Activated CD4-positive, alpha-beta memory T cell treated with anti-CD3 and anti-CD28 coated beads, Interleukin-2, amount 10 ng/mL, durations not matched to agents 7 days and 5 days (primary cell): ENCODE measurements at regions not wholly inside any gene's neighbourhood (a gene's known extent, or its start where the extent isn't known, plus 50 kb on each side); places are given as distances from the start of the nearest gene placed in this dataset.

Experiments
- CTCF ChIA-PET: fragments of 350-600 bp; sonication (Branson Sonifier 250); formaldehyde crosslinking; loops from one replicate; lab custom pipeline; 2021; ENCODE audit warnings: antibody characterized with exemption, inconsistent platforms; lab: Charles Lee
- POLR2A ChIA-PET: fragments of 350-600 bp; sonication (Branson Sonifier 250); formaldehyde crosslinking; loops from one replicate; lab custom pipeline; 2021; ENCODE audit warnings: antibody characterized with exemption; lab: Charles Lee
- DNase-seq: peaks from one replicate; pipeline ENCODE4 v3.0.0-alpha.2; 2020
- H3K27ac Mint-ChIP-seq: one replicate; pipeline ENCODE4 v1.8.0; 2021; ENCODE audit warnings: mild to moderate bottlenecking, mixed read lengths
- H3K27me3 Mint-ChIP-seq: one replicate; pipeline ENCODE4 v1.8.0; 2021; ENCODE audit warnings: mixed read lengths
- H3K36me3 Mint-ChIP-seq: one replicate; pipeline ENCODE4 v1.8.0; 2021; ENCODE audit warnings: low read depth, mixed read lengths
- H3K4me1 Mint-ChIP-seq: one replicate; pipeline ENCODE4 v1.8.0; 2021; ENCODE audit warnings: mixed read lengths
- H3K4me3 Mint-ChIP-seq: one replicate; pipeline ENCODE4 v1.8.0; 2021; ENCODE audit warnings: mild to moderate bottlenecking, mixed read lengths
- H3K9me3 Mint-ChIP-seq: one replicate; pipeline ENCODE4 v1.8.0; 2021; ENCODE audit warnings: mixed read lengths

- no peaks in the 10 kb centered on the region for H3K4me1 Mint-ChIP-seq
- POLR2A ChIA-PET, result no interaction called here
- CTCF ChIA-PET, result no interaction called here
- no peak overlapping the region for H3K4me3 Mint-ChIP-seq
- no peak overlapping the region for H3K27ac Mint-ChIP-seq
- no peak for DNase-seq
- no peaks in the 10 kb centered on the region for H3K36me3 Mint-ChIP-seq
- H3K9me3 Mint-ChIP-seq, result no peaks in the 10 kb centered on the region
- peaks cover 6% of the 10 kb centered on the region for H3K27me3 Mint-ChIP-seq
These were observed 152.4 kb upstream of the TMCC3 start for GRCh38 chr12:94802796-94803195.

- no peak for DNase-seq
- Mint-ChIP-seq H3K9me3 (no peaks in the 10 kb centered on the region), H3K27me3 (peaks cover 4% of the 10 kb centered on the region), H3K4me3 (no peak overlapping the region), H3K27ac (no peak overlapping the region), H3K36me3 (no peaks in the 10 kb centered on the region), H3K4me1 (no peaks in the 10 kb centered on the region)
- ChIA-PET POLR2A (no interaction called here), CTCF (no interaction called here)
These were observed 151.4 kb upstream of the TMCC3 start for GRCh38 chr12:94801745-94802144.

DNA sequence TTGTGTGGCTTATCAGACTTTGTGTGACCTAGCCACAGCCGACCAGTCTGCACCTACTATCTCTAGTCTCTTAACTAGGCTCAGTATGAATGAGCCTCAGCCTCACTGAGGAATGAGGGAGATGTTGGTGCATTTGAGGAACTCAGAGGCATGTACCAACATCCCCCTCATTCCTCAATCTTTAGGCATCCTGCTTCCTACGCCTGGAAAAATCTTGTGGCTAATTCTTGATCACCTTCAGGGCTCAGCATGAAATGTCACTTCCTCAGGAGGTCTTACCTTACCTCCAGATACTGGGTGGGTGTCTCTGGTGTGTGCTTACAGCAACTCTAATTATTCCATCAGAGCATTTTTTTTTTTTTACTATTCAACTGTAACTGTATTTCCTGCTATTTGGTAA lies 148.8 kb upstream of the TMCC3 start:
- H3K4me1 Mint-ChIP-seq, result no peaks in the 10 kb centered on the region
- H3K27ac Mint-ChIP-seq, result no peak overlapping the region
- no peak overlapping the region for H3K4me3 Mint-ChIP-seq
- ChIA-PET CTCF (no interaction called here), POLR2A (no interaction called here)
- peaks cover 4% of the 10 kb centered on the region for H3K27me3 Mint-ChIP-seq
- DNase-seq, result no peak
- no peaks in the 10 kb centered on the region for H3K36me3 Mint-ChIP-seq
- no peaks in the 10 kb centered on the region for H3K9me3 Mint-ChIP-seq

- H3K36me3 Mint-ChIP-seq, result no peaks in the 10 kb centered on the region
- H3K4me1 Mint-ChIP-seq, result no peaks in the 10 kb centered on the region
- ChIA-PET CTCF (no interaction called here), POLR2A (no interaction called here)
- no peaks in the 10 kb centered on the region for H3K9me3 Mint-ChIP-seq
- peaks cover 4% of the 10 kb centered on the region for H3K27me3 Mint-ChIP-seq
- H3K4me3 Mint-ChIP-seq, result no peak overlapping the region
- no peak for DNase-seq
- H3K27ac Mint-ChIP-seq, result no peak overlapping the region
These were observed 147.8 kb upstream of the TMCC3 start for GRCh38 chr12:94798113-94798512.

- H3K4me1 Mint-ChIP-seq, result no peaks in the 10 kb centered on the region
- no peak overlapping the region for H3K4me3 Mint-ChIP-seq
- no peaks in the 10 kb centered on the region for H3K9me3 Mint-ChIP-seq
- H3K27me3 Mint-ChIP-seq, result peaks cover 3% of the 10 kb centered on the region
- H3K36me3 Mint-ChIP-seq, result no peaks in the 10 kb centered on the region
- no peak overlapping the region for H3K27ac Mint-ChIP-seq
- CTCF ChIA-PET, result no interaction called here
- POLR2A ChIA-PET, result no interaction called here
- no peak for DNase-seq
These were observed 145.2 kb upstream of the TMCC3 start for GRCh38 chr12:94795520-94795919.

DNA sequence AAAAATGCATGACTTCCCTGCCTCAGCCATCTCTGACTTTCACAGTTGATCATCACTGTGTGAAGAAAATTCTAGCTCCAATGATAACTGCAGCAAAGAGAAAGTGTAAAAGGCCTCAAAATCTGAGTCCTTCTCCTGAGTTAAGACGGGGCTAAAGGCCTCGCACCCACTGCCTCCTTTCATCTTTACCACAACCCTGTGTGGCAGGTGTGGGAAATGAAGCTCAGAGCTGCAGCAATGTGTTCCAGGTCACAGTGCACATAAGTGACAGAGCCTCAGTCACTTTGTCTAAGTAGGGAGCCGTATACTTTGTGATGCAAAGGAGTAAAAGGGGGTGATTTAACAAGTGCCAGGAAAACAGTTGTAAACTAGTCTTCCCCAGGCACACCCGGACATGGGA lies 144.7 kb upstream of the TMCC3 start:
- Mint-ChIP-seq H3K4me3 (no peak overlapping the region), H3K27ac (no peak overlapping the region), H3K9me3 (no peaks in the 10 kb centered on the region), H3K27me3 (peaks cover 3% of the 10 kb centered on the region), H3K36me3 (no peaks in the 10 kb centered on the region), H3K4me1 (no peaks in the 10 kb centered on the region)
- POLR2A ChIA-PET, result no interaction called here
- CTCF ChIA-PET, result no interaction called here
- DNase-seq, result no peak

DNA sequence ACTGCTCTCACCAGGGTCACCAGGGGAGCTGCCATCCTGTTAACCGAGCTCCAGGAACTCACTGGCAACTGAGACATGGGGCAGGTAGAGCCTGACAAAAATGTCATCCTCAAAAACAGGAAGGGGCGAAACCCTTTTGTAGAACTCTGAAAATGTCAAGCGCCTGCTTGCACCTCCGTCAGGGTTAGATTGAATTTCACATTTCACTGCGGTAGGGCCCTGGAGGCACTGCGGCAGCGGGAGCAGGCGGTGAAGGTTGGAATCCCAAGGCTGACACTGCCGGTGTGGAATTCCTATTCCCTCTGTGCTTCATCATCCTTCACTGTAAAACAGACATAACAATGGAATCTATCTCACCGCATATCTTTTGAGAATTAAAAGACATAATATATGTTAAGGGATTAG lies 142.8 kb upstream of the TMCC3 start:
- DNase-seq, result no peak
- ChIA-PET CTCF (no interaction called here), POLR2A (no interaction called here)
- Mint-ChIP-seq H3K9me3 (no peaks in the 10 kb centered on the region), H3K27me3 (no peaks in the 10 kb centered on the region), H3K4me3 (no peak overlapping the region), H3K4me1 (no peaks in the 10 kb centered on the region), H3K27ac (no peak overlapping the region), H3K36me3 (no peaks in the 10 kb centered on the region)

DNA sequence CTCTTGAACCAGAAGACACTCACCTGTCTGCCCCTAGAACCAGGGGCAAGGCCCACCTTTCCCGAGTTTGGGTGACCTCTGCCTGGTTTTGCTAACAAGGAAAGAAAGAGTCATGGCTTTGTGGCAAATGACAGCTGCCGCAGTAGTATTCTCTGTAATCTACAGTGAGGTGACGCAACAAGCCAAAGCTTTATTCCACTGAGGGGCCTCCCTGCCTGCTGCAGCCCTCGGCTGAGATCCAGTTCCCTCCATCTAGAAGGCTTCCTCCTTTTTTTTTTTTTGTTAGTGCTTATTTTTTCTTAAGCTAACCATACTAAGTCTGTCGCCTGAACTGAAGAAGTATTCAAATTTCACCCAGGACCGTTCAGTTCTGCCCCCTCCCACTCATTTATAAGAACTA lies 142.3 kb upstream of the TMCC3 start:
- Mint-ChIP-seq H3K27me3 (no peaks in the 10 kb centered on the region), H3K4me1 (no peaks in the 10 kb centered on the region), H3K4me3 (no peak overlapping the region), H3K36me3 (no peaks in the 10 kb centered on the region), H3K27ac (no peak overlapping the region), H3K9me3 (no peaks in the 10 kb centered on the region)
- DNase-seq, result no peak
- ChIA-PET CTCF (no interaction called here), POLR2A (no interaction called here)

- Mint-ChIP-seq H3K27ac (no peak overlapping the region), H3K27me3 (no peaks in the 10 kb centered on the region), H3K4me1 (no peaks in the 10 kb centered on the region), H3K4me3 (no peak overlapping the region), H3K9me3 (no peaks in the 10 kb centered on the region), H3K36me3 (no peaks in the 10 kb centered on the region)
- ChIA-PET CTCF (no interaction called here), POLR2A (no interaction called here)
- DNase-seq, result no peak
These were observed 141.6 kb upstream of the TMCC3 start for GRCh38 chr12:94791933-94792332.

- Mint-ChIP-seq H3K9me3 (no peaks in the 10 kb centered on the region), H3K4me3 (no peak overlapping the region), H3K36me3 (no peaks in the 10 kb centered on the region), H3K27me3 (peaks cover 1% of the 10 kb centered on the region), H3K4me1 (no peaks in the 10 kb centered on the region), H3K27ac (no peak overlapping the region)
- no peak for DNase-seq
- CTCF ChIA-PET, result no interaction called here
- POLR2A ChIA-PET, result no interaction called here
These were observed 140.5 kb upstream of the TMCC3 start for GRCh38 chr12:94790825-94791224.

- H3K4me1 Mint-ChIP-seq, result no peaks in the 10 kb centered on the region
- peaks cover 1% of the 10 kb centered on the region for H3K27me3 Mint-ChIP-seq
- ChIA-PET CTCF (no interaction called here), POLR2A (no interaction called here)
- DNase-seq, result no peak
- no peaks in the 10 kb centered on the region for H3K36me3 Mint-ChIP-seq
- H3K4me3 Mint-ChIP-seq, result no peak overlapping the region
- no peaks in the 10 kb centered on the region for H3K9me3 Mint-ChIP-seq
- no peak overlapping the region for H3K27ac Mint-ChIP-seq
These were observed 140.0 kb upstream of the TMCC3 start for GRCh38 chr12:94790370-94790769.

DNA sequence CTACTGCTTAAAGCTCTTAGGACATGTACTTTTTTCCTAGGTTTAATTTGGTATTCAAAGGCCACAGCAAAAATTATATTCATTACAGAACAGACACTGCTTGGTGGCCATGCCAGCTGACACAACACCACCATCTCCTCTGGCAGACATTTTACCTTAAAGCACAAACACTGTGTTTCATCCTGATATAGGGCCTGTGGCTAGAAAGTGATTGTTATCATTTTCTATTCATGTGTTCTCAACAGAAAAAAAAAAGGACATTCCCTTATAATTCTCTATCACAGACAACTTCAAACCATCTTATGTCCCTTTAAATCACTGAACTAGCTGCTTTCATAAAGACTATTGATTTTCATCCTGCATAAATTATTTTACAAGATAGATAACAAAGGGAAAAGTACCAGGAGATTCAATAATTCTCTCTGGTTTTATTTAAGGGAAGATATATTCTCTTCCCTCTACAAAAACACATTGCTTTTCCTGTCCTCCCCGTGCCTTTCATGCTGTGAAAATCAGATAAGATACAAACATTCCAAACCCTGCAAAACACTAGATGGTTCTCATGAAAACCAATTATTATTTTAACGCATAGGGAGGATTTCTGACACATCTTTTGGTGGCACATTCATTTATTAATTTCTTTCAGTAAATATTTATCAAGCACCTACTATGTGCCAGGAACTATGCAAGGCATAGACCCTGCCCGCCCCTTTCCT lies 139.3 kb upstream of the TMCC3 start:
- DNase-seq, result no peak
- H3K4me1 Mint-ChIP-seq, result no peaks in the 10 kb centered on the region
- no peak overlapping the region for H3K4me3 Mint-ChIP-seq
- no peaks in the 10 kb centered on the region for H3K9me3 Mint-ChIP-seq
- no peak overlapping the region for H3K27ac Mint-ChIP-seq
- H3K27me3 Mint-ChIP-seq, result peaks cover 1% of the 10 kb centered on the region
- CTCF ChIA-PET, result no interaction called here
- POLR2A ChIA-PET, result no interaction called here
- H3K36me3 Mint-ChIP-seq, result no peaks in the 10 kb centered on the region

GRCh38 chr12:94788298-94788697 lies 137.9 kb upstream of the TMCC3 start:
- Mint-ChIP-seq H3K4me3 (no peak overlapping the region), H3K36me3 (no peaks in the 10 kb centered on the region), H3K27ac (no peak overlapping the region), H3K9me3 (no peaks in the 10 kb centered on the region), H3K27me3 (peaks cover 9% of the 10 kb centered on the region), H3K4me1 (no peaks in the 10 kb centered on the region)
- ChIA-PET CTCF (interaction anchor here (0.7 kb wide), 1 partner anchor 88 kb away, joined by 5 read pairs; no protein-coding TSS in a partner anchor), POLR2A (no interaction called here)
- DNase-seq, result no peak

GRCh38 chr12:94786906-94787305 lies 136.5 kb upstream of the TMCC3 start:
- H3K4me3 Mint-ChIP-seq, result no peak overlapping the region
- no peaks in the 10 kb centered on the region for H3K9me3 Mint-ChIP-seq
- no peak for DNase-seq
- no peaks in the 10 kb centered on the region for H3K4me1 Mint-ChIP-seq
- ChIA-PET POLR2A (no interaction called here), CTCF (no interaction called here)
- H3K27me3 Mint-ChIP-seq, result peaks cover 13% of the 10 kb centered on the region
- H3K27ac Mint-ChIP-seq, result no peak overlapping the region
- no peaks in the 10 kb centered on the region for H3K36me3 Mint-ChIP-seq
